ENCODE measurements at regions not wholly inside any gene's neighbourhood (a gene's known extent, or its start where the extent isn't known, plus 50 kb on each side); places are given as distances from the start of the nearest gene placed in this dataset.

DNA sequence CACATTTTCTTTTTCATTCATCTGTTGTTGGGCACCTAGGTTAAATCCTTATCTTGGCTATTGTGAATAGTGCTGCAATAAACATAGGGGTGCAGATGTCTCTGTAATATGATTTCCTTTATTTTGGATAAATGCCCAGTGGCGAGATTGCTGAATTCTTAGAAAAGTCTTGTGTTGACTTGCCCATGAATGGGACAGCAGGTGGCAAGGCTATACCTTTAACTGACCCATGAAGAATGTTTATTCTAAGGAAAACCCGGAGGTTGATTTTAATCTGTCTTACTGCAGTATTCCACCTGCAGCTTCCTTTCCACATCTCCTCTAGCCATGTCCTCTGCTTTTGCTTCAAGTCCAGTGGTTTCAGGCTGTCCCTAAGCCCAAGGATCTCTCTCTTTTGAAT lies 220.6 kb downstream of the SNCA start:
- Histone ChIP-seq H3F3A (ENCODE audit: insufficient read depth, low read length) (no peaks in the 10 kb centered on the region), H3K27ac (ENCODE audit: low read length) (no peak overlapping the region), H4K20me1 (ENCODE audit: insufficient read depth, low read length) (no peaks in the 10 kb centered on the region), H3K9ac (ENCODE audit: low read length) (no peak overlapping the region), H3K4me1 (ENCODE audit: low read length) (no peaks in the 10 kb centered on the region), H2AFZ (ENCODE audit: low read length) (no peak overlapping the region), H3K9me2 (replicated peaks; ENCODE audit: insufficient read depth, low read length) (no peaks in the 10 kb centered on the region), H3K4me3 (ENCODE audit: low read length) (no peak overlapping the region), H3K79me2 (ENCODE audit: low read length) (no peaks in the 10 kb centered on the region), H3K9me3 (replicated peaks; ENCODE audit: insufficient read depth, low read length) (no peaks in the 10 kb centered on the region), H3K36me3 (replicated peaks; ENCODE audit: insufficient read depth, low read length) (no peaks in the 10 kb centered on the region), H3K4me2 (ENCODE audit: low read depth, low read length) (no peak overlapping the region), H3K27me3 (replicated peaks; ENCODE audit: insufficient read depth, low read length) (no peaks in the 10 kb centered on the region)
- TF ChIP-seq EZH2 (optimal IDR thresholded peaks at IDR 0.05; ENCODE audit: low read depth, low read length) = no peak
- TF ChIP-seq, protein P1, sequence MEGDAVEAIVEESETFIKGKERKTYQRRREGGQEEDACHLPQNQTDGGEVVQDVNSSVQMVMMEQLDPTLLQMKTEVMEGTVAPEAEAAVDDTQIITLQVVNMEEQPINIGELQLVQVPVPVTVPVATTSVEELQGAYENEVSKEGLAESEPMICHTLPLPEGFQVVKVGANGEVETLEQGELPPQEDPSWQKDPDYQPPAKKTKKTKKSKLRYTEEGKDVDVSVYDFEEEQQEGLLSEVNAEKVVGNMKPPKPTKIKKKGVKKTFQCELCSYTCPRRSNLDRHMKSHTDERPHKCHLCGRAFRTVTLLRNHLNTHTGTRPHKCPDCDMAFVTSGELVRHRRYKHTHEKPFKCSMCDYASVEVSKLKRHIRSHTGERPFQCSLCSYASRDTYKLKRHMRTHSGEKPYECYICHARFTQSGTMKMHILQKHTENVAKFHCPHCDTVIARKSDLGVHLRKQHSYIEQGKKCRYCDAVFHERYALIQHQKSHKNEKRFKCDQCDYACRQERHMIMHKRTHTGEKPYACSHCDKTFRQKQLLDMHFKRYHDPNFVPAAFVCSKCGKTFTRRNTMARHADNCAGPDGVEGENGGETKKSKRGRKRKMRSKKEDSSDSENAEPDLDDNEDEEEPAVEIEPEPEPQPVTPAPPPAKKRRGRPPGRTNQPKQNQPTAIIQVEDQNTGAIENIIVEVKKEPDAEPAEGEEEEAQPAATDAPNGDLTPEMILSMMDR (IDR thresholded peaks at IDR 0.05; ENCODE audit: low read length) = no peak
- TF ChIP-seq EZH2phosphoT487 (IDR thresholded peaks at IDR 0.05; ENCODE audit: low read length) = no peak
- no peak for DNase-seq

DNA sequence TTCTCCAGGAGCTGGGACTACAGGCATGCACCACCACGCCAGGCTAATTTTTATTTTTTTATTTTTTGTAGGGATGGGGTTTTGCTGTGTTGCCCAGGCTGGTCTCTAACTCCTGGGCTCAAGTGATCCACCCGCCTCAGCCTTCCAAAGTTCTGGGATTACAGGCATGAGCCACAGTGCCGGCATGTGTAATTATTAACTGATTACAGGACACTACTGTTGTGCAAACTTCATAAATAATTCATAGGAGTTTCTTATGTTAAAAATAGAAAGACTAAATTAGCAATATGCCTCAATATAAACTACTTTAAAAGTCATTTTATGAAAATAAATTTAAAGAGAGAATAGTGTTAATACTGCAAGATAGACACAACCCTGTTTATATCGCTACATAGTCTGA lies 221.9 kb downstream of the SNCA start:
- Histone ChIP-seq H3K4me2 (ENCODE audit: low read depth, low read length) (no peak overlapping the region), H3F3A (ENCODE audit: insufficient read depth, low read length) (no peaks in the 10 kb centered on the region), H4K20me1 (ENCODE audit: insufficient read depth, low read length) (no peaks in the 10 kb centered on the region), H2AFZ (ENCODE audit: low read length) (no peak overlapping the region), H3K9ac (ENCODE audit: low read length) (no peak overlapping the region), H3K79me2 (ENCODE audit: low read length) (no peaks in the 10 kb centered on the region), H3K4me1 (ENCODE audit: low read length) (no peaks in the 10 kb centered on the region), H3K9me2 (replicated peaks; ENCODE audit: insufficient read depth, low read length) (no peaks in the 10 kb centered on the region), H3K9me3 (replicated peaks; ENCODE audit: insufficient read depth, low read length) (no peaks in the 10 kb centered on the region), H3K36me3 (replicated peaks; ENCODE audit: insufficient read depth, low read length) (no peaks in the 10 kb centered on the region), H3K4me3 (ENCODE audit: low read length) (no peak overlapping the region), H3K27me3 (replicated peaks; ENCODE audit: insufficient read depth, low read length) (no peaks in the 10 kb centered on the region), H3K27ac (ENCODE audit: low read length) (no peak overlapping the region)
- no peak for DNase-seq
- no peak for TF ChIP-seq EZH2 (optimal IDR thresholded peaks at IDR 0.05; ENCODE audit: low read depth, low read length)
- TF ChIP-seq, protein P1 (IDR thresholded peaks at IDR 0.05; ENCODE audit: low read length) = no peak
- no peak for TF ChIP-seq EZH2phosphoT487 (IDR thresholded peaks at IDR 0.05; ENCODE audit: low read length)

DNA sequence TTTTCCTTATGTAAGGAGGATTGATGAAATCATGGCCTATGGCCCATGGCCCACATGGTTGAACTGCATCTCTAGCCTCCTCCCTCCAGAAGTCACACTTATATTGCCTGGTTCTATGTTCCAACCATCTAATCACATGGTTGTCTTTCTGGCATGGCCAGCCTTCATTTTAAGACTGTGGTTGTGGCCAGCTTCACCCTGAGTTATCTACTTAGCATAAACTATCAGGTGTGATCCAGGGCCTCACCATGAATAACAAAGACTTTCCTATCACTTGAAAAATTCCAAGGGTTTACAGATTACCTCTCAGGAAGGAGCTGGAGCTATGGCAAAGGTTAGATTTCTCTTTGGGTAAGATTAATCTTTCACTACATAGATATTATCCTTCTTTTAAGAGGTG lies 222.8 kb downstream of the SNCA start:
- H3K27ac ChIP-seq (ENCODE audit: low read length) = no peak overlapping the region
- no peaks in the 10 kb centered on the region for H3K9me3 ChIP-seq (replicated peaks; ENCODE audit: insufficient read depth, low read length)
- H3K79me2 ChIP-seq (ENCODE audit: low read length) = no peaks in the 10 kb centered on the region

More for the DNA sequence above, 222.8 kb downstream of the SNCA start:
- no peak for DNase-seq
- no peak overlapping the region for H3K4me3 ChIP-seq (ENCODE audit: low read length)
- H3K9me2 ChIP-seq (replicated peaks; ENCODE audit: insufficient read depth, low read length) = no peaks in the 10 kb centered on the region
- TF ChIP-seq, protein P1 (IDR thresholded peaks at IDR 0.05; ENCODE audit: low read length) = no peak
- TF ChIP-seq EZH2 (optimal IDR thresholded peaks at IDR 0.05; ENCODE audit: low read depth, low read length) (no peak), EZH2phosphoT487 (IDR thresholded peaks at IDR 0.05; ENCODE audit: low read length) (no peak)
- H3K27me3 ChIP-seq (replicated peaks; ENCODE audit: insufficient read depth, low read length) = no peaks in the 10 kb centered on the region
- H3K9ac ChIP-seq (ENCODE audit: low read length) = no peak overlapping the region
- no peaks in the 10 kb centered on the region for H3K36me3 ChIP-seq (replicated peaks; ENCODE audit: insufficient read depth, low read length)
- H3K4me1 ChIP-seq (ENCODE audit: low read length) = no peaks in the 10 kb centered on the region
- H2AFZ ChIP-seq (ENCODE audit: low read length) = no peak overlapping the region
- H3K4me2 ChIP-seq (ENCODE audit: low read depth, low read length) = no peak overlapping the region
- no peaks in the 10 kb centered on the region for H3F3A ChIP-seq (ENCODE audit: insufficient read depth, low read length)
- no peaks in the 10 kb centered on the region for H4K20me1 ChIP-seq (ENCODE audit: insufficient read depth, low read length)

Data from MM.1S (cell line).